DND-41 (cell line): ENCODE measurements at regions not wholly inside any gene's neighbourhood (a gene's known extent, or its start where the extent isn't known, plus 50 kb on each side); places are given as distances from the start of the nearest gene placed in this dataset.

ENCODE experiments used
- ATAC-seq: fragments of 200-7000 bp; cut with Tn5 transposase; 3 replicates; pipeline ENCODE4 v1.9.1; 2021; ENCODE audit warnings: low read depth; ENCODE audit not compliant: insufficient read depth
- DNase-seq: peaks from one replicate; pipeline ENCODE4 v3.0.0-alpha.2; 2020
- H2AFZ ChIP-seq: 2 replicates; pipeline ENCODE4 v1.6.0; 2012; ENCODE audit warnings: low read depth, low read length
- H3K27ac ChIP-seq: 2 replicates; pipeline ENCODE4 v1.5.1; 2012; ENCODE audit warnings: low read length, inconsistent platforms
- H3K27me3 ChIP-seq: fragments of 200-600 bp; sonication (generic); 2 replicates; pipeline ENCODE4 v1.6.0; 2012; ENCODE audit warnings: low read length, mild to moderate bottlenecking, inconsistent platforms; ENCODE audit not compliant: insufficient read depth, poor library complexity
- H3K36me3 ChIP-seq: 2 replicates; pipeline ENCODE4 v1.5.1; 2012; ENCODE audit warnings: low read length, inconsistent platforms; ENCODE audit not compliant: insufficient read depth
- H3K4me1 ChIP-seq: 2 replicates; pipeline ENCODE4 v1.5.1; 2012; ENCODE audit warnings: mild to moderate bottlenecking, low read length; ENCODE audit not compliant: insufficient read depth
- H3K4me2 ChIP-seq: 2 replicates; pipeline ENCODE4 v1.6.0; 2012; ENCODE audit warnings: mild to moderate bottlenecking, moderate library complexity, low read length, inconsistent platforms; ENCODE audit not compliant: insufficient read depth
- H3K4me3 ChIP-seq, 2 experiments: fragments of 200-600 bp in 1 of 2; shearing (Covaris generic) in 1 of 2; 2 replicates each; pipeline ENCODE4 v1.5.1; 2012 to 2016; ENCODE audit warnings: inconsistent platforms in 2 of 2, low read length in 2 of 2, mild to moderate bottlenecking in 2 of 2, low read depth in 1 of 2, moderate library complexity in 1 of 2
- H3K79me2 ChIP-seq: 2 replicates; pipeline ENCODE4 v1.6.0; 2012; ENCODE audit warnings: low read length, inconsistent platforms; ENCODE audit not compliant: insufficient read depth
- H3K9ac ChIP-seq: 2 replicates; pipeline ENCODE4 v1.6.0; 2012; ENCODE audit warnings: low read depth, mild to moderate bottlenecking, inconsistent platforms, low read length, moderate library complexity
- H3K9me3 ChIP-seq: 2 replicates; pipeline ENCODE4 v1.5.1; 2012; ENCODE audit warnings: low read length, moderate library complexity, mild to moderate bottlenecking, inconsistent platforms; ENCODE audit not compliant: insufficient read depth, severe bottlenecking
- H4K20me1 ChIP-seq: 2 replicates; pipeline ENCODE4 v1.6.0; 2012; ENCODE audit warnings: low read length; ENCODE audit not compliant: insufficient read depth
- EZH2 ChIP-seq: IDR thresholded peaks from 3 replicates; pipeline ENCODE4 v1.6.1; 2012; ENCODE audit warnings: borderline replicate concordance, low read depth, mild to moderate bottlenecking, moderate library complexity, low read length, inconsistent platforms; ENCODE audit not compliant: severe bottlenecking
- TF ChIP-seq, protein P1 (sequence below): IDR thresholded peaks from 2 replicates; pipeline ENCODE4 v1.5.1; 2012; ENCODE audit warnings: borderline replicate concordance, low read length, moderate library complexity, mild to moderate bottlenecking; ENCODE audit not compliant: poor library complexity, severe bottlenecking; ENCODE audit errors: extremely low read depth

DNA sequence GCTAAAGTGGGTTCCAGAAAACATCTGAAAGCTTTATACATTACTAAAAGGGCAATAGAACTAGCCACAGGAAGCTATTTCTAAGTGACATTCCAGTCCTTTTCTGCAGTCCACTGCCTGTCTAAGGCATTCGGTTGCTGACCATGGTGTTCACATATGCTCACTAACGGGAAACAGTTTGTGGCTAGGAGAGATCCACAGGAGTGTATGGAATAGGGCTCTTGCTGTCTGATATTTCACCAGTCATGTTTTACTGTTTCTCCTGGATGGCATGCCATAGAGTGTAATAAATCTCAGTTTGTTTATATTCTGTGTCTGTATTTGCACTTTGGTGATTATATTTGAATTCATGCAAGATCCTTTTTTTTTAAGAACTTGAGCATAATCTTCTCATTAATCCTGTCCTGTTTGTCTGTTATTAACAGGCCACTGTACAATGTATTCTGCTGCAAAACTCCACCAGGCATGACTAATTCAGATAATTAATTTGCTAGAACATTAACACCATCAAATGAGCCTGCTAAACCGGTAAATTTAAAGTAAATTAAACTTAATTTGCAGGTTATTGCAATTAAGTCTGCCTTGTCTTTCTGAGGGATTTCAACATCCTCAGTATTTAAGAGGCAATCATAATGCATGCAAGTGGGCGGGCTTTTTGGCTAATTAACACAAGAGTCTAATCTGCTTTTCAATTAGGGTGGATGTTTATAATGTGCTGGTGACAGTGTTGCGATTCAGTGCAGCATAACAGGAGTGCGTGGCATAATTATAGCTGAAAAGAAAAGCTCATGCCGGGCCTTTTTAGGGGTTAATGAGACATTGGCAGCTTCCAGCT lies 201.3 kb downstream of the POU4F1 start:
- ATAC-seq (no peak), DNase-seq (no peak)
- H2AFZ ChIP-seq, result no peak overlapping the region

DNA sequence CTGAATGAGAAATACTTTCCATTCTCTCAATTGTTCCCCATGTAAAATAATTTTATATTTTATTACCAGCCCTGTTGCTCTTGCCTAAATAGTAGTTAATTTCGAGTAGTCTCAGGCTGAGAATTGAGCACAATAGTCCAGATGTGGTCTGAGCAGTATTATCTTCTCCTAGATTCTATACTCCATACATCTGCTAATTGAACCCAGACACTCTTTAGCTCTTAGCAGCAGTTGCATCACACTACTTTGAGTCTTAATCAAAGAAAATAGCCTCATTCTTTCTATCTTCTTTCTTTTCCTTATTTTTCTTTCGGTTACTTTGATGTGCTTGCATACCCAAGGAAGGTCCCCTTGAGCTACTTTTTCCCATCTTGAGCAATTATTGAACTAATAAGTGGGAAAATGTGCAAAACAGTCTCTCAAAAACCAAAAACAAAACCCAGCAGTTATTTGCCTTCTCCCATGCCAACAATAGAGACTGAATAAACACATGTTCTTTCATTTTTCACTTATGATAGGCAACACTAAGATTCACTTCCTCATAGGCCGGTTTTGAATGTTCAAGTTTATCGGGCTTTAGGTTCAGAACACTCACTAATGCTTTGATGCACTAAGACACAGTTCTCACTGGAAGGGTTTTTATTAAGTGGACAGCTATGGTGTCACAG lies 204.5 kb downstream of the POU4F1 start:
- no peak for TF ChIP-seq EZH2
- TF ChIP-seq, protein P1, sequence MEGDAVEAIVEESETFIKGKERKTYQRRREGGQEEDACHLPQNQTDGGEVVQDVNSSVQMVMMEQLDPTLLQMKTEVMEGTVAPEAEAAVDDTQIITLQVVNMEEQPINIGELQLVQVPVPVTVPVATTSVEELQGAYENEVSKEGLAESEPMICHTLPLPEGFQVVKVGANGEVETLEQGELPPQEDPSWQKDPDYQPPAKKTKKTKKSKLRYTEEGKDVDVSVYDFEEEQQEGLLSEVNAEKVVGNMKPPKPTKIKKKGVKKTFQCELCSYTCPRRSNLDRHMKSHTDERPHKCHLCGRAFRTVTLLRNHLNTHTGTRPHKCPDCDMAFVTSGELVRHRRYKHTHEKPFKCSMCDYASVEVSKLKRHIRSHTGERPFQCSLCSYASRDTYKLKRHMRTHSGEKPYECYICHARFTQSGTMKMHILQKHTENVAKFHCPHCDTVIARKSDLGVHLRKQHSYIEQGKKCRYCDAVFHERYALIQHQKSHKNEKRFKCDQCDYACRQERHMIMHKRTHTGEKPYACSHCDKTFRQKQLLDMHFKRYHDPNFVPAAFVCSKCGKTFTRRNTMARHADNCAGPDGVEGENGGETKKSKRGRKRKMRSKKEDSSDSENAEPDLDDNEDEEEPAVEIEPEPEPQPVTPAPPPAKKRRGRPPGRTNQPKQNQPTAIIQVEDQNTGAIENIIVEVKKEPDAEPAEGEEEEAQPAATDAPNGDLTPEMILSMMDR, result no peak
- DNase-seq (no peak), ATAC-seq (no peak)
- H3K4me2 ChIP-seq, result no peak overlapping the region
- H3K4me3 ChIP-seq, result no peak overlapping the region
- H3K9me3 ChIP-seq, result no peaks in the 10 kb centered on the region
- H3K79me2 ChIP-seq, result no peaks in the 10 kb centered on the region
- no peak overlapping the region for H3K27ac ChIP-seq
- H2AFZ ChIP-seq, result no peak overlapping the region
- no peaks in the 10 kb centered on the region for H3K4me1 ChIP-seq
- H4K20me1 ChIP-seq, result no peaks in the 10 kb centered on the region
- no peaks in the 10 kb centered on the region for H3K36me3 ChIP-seq
- peaks cover 3% of the 10 kb centered on the region for H3K27me3 ChIP-seq
- H3K9ac ChIP-seq, result no peak overlapping the region

More for the DNA sequence above, 201.3 kb downstream of the POU4F1 start:
- Histone ChIP-seq H3K79me2 (no peaks in the 10 kb centered on the region), H3K4me1 (no peaks in the 10 kb centered on the region), H3K4me3 (no peak overlapping the region), H3K27me3 (peaks cover 3% of the 10 kb centered on the region), H3K27ac (no peak overlapping the region), H3K9ac (no peak overlapping the region), H4K20me1 (no peaks in the 10 kb centered on the region), H3K9me3 (no peaks in the 10 kb centered on the region), H3K4me2 (no peak overlapping the region), H3K36me3 (no peaks in the 10 kb centered on the region)
- TF ChIP-seq, protein P1, result no peak

DNA sequence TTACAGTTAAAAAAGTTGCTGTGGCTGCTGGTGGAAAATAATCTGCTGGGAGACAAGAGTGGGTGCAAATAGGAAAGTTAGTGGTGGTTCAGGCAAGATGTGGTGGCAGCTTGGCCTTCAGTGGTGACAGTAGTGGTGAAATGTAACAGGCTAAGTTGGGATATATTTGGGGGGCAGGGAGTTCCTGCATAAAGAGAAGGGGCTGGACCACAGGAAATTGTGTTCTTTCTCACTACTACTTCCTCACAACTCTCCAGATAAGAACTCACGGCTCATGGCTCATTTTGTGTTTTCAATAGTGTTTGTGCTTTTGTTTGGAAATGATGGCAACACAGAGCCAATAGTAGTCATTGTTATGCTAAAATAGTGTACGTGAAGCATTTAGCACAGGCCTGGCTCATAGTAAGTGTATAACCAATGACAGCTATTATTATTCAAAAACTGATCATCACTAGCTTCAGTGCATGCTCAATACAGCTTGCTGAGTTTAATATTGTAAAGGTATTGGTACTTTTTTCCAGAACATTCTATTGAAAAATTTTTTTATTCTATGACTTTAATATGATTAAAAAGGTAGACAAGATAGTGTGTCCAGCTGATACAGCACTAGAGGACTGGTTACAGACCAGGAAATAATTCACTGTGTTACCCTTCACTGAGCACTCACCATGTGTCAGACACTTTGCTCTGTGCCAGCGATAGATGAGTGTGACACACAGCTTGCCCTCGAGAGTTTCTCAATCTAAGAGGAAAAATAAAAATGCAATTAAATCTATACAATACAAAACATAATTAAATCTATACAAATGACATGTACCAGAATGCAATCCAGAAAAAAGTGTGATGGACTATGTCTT lies 209.8 kb downstream of the POU4F1 start:
- Histone ChIP-seq H3K4me3 (no peak overlapping the region), H3K9ac (no peak overlapping the region), H2AFZ (no peak overlapping the region), H3K9me3 (no peaks in the 10 kb centered on the region), H3K36me3 (no peaks in the 10 kb centered on the region), H3K4me2 (no peak overlapping the region), H3K27ac (no peak overlapping the region), H3K27me3 (no peaks in the 10 kb centered on the region), H4K20me1 (no peaks in the 10 kb centered on the region), H3K4me1 (no peaks in the 10 kb centered on the region), H3K79me2 (no peaks in the 10 kb centered on the region)
- TF ChIP-seq, protein P1, result no peak
- no peak for TF ChIP-seq EZH2
- ATAC-seq (no peak), DNase-seq (no peak)
